ENCODE measurements at regions not wholly inside any gene's neighbourhood (a gene's known extent, or its start where the extent isn't known, plus 50 kb on each side); places are given as distances from the start of the nearest gene placed in this dataset.

DNA sequence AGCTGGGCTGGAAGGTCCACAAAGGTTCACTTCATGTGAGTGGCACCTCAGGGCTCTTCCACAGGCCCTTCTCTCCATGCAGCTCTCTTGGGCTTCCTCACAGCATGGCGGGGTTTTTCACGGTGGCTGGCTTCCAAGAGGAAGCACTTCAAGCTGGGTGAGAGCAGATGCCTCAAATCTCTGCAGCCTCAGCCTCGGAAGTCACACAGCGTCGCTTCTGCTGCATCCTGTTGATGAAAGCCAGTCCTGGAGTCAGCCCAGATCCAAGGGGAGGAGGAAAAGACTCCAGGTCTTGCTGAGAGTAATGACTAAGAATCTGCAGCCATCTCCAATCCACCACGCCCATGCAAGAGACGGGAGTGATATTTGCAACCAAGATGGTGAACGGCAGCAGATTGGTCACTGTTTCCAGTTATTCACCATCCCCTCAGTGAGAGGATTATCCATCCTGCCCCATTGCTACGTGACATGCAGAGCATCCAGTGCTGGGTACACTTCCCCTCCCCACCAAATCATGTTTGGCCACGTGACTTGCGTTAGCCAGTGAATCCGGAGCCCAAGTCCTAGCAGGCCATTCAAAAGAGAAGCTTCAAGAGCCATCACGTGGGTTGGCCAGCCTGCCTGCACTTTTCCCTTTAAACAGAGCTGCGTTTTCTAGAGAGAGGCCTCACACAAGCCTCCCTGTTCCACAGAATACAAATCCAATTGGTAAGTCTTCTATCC is 173.9 kb downstream of the C9orf50 start (continued):
- no peak for TF ChIP-seq EGR1 (IDR thresholded peaks at IDR 0.05; ENCODE audit: borderline replicate concordance, low read depth, low read length)
- no peak for TF ChIP-seq CTBP2 (IDR thresholded peaks at IDR 0.05; ENCODE audit: borderline replicate concordance, insufficient read depth, insufficient read length, low read length)
- no peak for TF ChIP-seq TEAD4 (IDR thresholded peaks at IDR 0.05; ENCODE audit: low read depth, low read length)
- TF ChIP-seq TCF12 (IDR thresholded peaks at IDR 0.05; ENCODE audit: low read depth, low read length) = no peak
- TF ChIP-seq, protein P1, sequence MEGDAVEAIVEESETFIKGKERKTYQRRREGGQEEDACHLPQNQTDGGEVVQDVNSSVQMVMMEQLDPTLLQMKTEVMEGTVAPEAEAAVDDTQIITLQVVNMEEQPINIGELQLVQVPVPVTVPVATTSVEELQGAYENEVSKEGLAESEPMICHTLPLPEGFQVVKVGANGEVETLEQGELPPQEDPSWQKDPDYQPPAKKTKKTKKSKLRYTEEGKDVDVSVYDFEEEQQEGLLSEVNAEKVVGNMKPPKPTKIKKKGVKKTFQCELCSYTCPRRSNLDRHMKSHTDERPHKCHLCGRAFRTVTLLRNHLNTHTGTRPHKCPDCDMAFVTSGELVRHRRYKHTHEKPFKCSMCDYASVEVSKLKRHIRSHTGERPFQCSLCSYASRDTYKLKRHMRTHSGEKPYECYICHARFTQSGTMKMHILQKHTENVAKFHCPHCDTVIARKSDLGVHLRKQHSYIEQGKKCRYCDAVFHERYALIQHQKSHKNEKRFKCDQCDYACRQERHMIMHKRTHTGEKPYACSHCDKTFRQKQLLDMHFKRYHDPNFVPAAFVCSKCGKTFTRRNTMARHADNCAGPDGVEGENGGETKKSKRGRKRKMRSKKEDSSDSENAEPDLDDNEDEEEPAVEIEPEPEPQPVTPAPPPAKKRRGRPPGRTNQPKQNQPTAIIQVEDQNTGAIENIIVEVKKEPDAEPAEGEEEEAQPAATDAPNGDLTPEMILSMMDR (IDR thresholded peaks at IDR 0.05; ENCODE audit: control extremely low read depth in 1 of 3, insufficient read depth in 1 of 3, low read depth in 1 of 3, low read length in 3 of 3) = no peak
